Liver (tissue), 3 donors: ENCODE measurements at regions not wholly inside any gene's neighbourhood (a gene's known extent, or its start where the extent isn't known, plus 50 kb on each side); places are given as distances from the start of the nearest gene placed in this dataset.

ENCODE experiments used
- EGR1 ChIP-seq, 2 donors: IDR thresholded peaks; 2 replicates each; pipeline ENCODE4 v1.6.1; 2016 to 2018; ENCODE audit warnings: antibody characterized with exemption in 2 of 2, low read depth in 2 of 2
- GABPA ChIP-seq, 2 donors: IDR thresholded peaks in 1 of 2; conservative IDR thresholded peaks in 1 of 2; 2 replicates each; pipeline ENCODE4 v1.6.1; 2016; ENCODE audit warnings: antibody characterized with exemption in 2 of 2, mild to moderate bottlenecking in 1 of 2, moderate library complexity in 1 of 2
- NR2F2 ChIP-seq: IDR thresholded peaks from 2 replicates; pipeline ENCODE4 v1.6.1; 2016; ENCODE audit warnings: antibody characterized with exemption
- SP1 ChIP-seq: IDR thresholded peaks from 2 replicates; pipeline ENCODE4 v1.6.1; 2018; ENCODE audit warnings: antibody characterized with exemption, mild to moderate bottlenecking
- TAF1 ChIP-seq: conservative IDR thresholded peaks from 2 replicates; pipeline ENCODE4 v1.6.1; 2016; ENCODE audit warnings: antibody characterized with exemption, mild to moderate bottlenecking
- ZBTB33 ChIP-seq: IDR thresholded peaks from 2 replicates; pipeline ENCODE4 v1.6.1; 2016; ENCODE audit warnings: antibody characterized with exemption
- TF ChIP-seq, protein P1 (sequence below): fragments of 150-350 bp; IDR thresholded peaks from 2 replicates; pipeline ENCODE4 v1.5.1; 2017; ENCODE audit warnings: improper control_type of control experiment, low read depth, low read length; ENCODE audit not compliant: missing input control
- TF ChIP-seq, protein P2 (sequence below): IDR thresholded peaks from 2 replicates; pipeline ENCODE4 v1.6.1; 2016; ENCODE audit warnings: antibody characterized with exemption
- TF ChIP-seq, protein P3 (sequence below): IDR thresholded peaks from 2 replicates; pipeline ENCODE4 v1.6.1; 2016; ENCODE audit warnings: antibody characterized with exemption, mild to moderate bottlenecking
- TF ChIP-seq, protein P4 (sequence below): IDR thresholded peaks from 2 replicates; pipeline ENCODE4 v1.6.1; 2016; ENCODE audit warnings: antibody characterized with exemption
- donor health status: healthy.
- donor health status: healthy.

- TF ChIP-seq, protein P1, sequence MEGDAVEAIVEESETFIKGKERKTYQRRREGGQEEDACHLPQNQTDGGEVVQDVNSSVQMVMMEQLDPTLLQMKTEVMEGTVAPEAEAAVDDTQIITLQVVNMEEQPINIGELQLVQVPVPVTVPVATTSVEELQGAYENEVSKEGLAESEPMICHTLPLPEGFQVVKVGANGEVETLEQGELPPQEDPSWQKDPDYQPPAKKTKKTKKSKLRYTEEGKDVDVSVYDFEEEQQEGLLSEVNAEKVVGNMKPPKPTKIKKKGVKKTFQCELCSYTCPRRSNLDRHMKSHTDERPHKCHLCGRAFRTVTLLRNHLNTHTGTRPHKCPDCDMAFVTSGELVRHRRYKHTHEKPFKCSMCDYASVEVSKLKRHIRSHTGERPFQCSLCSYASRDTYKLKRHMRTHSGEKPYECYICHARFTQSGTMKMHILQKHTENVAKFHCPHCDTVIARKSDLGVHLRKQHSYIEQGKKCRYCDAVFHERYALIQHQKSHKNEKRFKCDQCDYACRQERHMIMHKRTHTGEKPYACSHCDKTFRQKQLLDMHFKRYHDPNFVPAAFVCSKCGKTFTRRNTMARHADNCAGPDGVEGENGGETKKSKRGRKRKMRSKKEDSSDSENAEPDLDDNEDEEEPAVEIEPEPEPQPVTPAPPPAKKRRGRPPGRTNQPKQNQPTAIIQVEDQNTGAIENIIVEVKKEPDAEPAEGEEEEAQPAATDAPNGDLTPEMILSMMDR, result no peak
- TF ChIP-seq, protein P2, sequence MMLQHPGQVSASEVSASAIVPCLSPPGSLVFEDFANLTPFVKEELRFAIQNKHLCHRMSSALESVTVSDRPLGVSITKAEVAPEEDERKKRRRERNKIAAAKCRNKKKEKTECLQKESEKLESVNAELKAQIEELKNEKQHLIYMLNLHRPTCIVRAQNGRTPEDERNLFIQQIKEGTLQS, result no peak
- TF ChIP-seq ZBTB33 (no peak), NR2F2 (no peak), EGR1 (IDR thresholded peaks at IDR 0.05; ENCODE audit: low read depth in 2 of 2) (no peak), TAF1 (no peak), GABPA (IDR thresholded peaks at IDR 0.05 in 1 of 2, conservative IDR thresholded peaks at IDR 0.05 in 1 of 2) (no peak), SP1 (no peak)
- TF ChIP-seq, protein P3, sequence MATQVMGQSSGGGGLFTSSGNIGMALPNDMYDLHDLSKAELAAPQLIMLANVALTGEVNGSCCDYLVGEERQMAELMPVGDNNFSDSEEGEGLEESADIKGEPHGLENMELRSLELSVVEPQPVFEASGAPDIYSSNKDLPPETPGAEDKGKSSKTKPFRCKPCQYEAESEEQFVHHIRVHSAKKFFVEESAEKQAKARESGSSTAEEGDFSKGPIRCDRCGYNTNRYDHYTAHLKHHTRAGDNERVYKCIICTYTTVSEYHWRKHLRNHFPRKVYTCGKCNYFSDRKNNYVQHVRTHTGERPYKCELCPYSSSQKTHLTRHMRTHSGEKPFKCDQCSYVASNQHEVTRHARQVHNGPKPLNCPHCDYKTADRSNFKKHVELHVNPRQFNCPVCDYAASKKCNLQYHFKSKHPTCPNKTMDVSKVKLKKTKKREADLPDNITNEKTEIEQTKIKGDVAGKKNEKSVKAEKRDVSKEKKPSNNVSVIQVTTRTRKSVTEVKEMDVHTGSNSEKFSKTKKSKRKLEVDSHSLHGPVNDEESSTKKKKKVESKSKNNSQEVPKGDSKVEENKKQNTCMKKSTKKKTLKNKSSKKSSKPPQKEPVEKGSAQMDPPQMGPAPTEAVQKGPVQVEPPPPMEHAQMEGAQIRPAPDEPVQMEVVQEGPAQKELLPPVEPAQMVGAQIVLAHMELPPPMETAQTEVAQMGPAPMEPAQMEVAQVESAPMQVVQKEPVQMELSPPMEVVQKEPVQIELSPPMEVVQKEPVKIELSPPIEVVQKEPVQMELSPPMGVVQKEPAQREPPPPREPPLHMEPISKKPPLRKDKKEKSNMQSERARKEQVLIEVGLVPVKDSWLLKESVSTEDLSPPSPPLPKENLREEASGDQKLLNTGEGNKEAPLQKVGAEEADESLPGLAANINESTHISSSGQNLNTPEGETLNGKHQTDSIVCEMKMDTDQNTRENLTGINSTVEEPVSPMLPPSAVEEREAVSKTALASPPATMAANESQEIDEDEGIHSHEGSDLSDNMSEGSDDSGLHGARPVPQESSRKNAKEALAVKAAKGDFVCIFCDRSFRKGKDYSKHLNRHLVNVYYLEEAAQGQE, result no peak
- TF ChIP-seq, protein P4, sequence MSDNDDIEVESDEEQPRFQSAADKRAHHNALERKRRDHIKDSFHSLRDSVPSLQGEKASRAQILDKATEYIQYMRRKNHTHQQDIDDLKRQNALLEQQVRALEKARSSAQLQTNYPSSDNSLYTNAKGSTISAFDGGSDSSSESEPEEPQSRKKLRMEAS, result no peak
Observed at GRCh38 chr12:24233519-24234246, 284.2 kb upstream of the SOX5 start.
